ENCODE measurements at regions not wholly inside any gene's neighbourhood (a gene's known extent, or its start where the extent isn't known, plus 50 kb on each side); places are given as distances from the start of the nearest gene placed in this dataset.
"Not testable (repeated sequence)": the region's sequence is repeated elsewhere in the genome, so short reads cannot be mapped to it uniquely, and the experiment has no call there.

GRCh38 chr6:14277405-14277930, 159.9 kb downstream of the CD83 start:
- no peak for DNase-seq

GRCh38 chr6:14278006-14278405, 160.4 kb downstream of the CD83 start:
- DNase-seq: no peak

GRCh38 chr6:14278446-14278845, 160.9 kb downstream of the CD83 start:
- no peak for DNase-seq

- no peak for DNase-seq
Measured at GRCh38 chr6:14280006-14280510, 162.5 kb downstream of the CD83 start.

DNA sequence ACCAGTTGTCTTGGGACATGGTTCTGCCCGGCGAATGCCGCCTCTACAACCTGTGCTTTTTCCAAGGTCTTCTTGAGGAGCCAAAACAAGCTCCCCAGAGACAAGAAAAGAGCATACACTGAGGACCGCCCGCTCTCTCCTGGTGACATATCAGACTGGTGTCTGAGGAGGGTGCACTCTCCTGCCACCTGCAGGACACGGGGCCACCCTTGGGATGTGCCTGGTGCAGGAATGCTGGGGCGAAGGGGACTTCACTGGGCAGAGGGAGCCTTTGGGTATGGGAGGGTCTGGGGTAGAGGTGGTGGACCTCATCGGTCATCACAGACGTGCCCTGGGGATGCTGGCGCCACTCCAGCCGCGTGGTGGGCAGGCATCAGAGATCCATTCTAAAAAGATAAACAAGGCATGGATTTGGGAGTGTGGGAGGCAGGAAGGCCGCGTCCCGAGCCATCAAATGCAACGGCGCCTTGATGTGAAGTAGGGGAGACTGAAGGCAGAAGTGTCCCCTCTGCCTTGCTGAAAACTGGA, 163.3 kb downstream of the CD83 start:
- DNase-seq: no peak

DNA sequence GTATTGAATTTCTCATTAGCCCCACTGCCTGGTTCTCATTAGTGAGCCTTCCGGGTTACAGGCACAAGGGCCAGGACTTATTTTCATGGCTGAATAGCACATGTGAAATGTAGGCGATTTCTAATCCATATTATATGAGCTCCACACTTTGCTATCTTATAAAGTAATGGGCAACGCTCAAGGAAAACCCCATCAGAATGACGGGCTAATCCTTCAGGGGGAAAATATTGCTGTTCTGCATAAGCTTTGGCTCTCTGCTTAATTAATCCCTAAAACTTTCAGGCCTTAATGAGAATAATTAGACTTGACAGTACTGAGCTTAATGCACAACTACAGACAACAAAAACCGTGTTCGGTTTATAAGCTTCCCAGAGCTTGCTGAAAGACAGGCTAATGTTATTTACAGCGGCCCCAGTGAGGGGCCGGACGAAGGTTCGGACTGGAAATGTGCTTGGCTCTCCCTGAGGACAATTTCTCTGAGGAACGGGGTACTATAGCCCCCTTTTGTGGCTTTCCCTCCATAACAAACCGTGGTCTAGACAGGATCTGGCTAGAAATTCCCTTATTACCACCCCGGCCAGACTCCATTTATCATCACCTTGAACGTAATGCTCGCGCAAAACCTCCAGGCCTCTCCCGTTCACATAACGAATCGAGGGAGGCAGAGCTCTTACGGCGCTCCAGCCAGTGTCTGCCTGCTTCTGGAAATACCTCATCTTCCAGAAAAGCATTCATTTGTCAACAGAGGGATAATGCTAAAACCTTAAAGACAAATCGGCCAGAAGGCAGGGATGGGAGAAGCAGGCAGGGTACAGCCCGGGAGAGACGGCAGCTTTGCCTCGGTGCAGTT, 164.5 kb downstream of the CD83 start:
- DNase-seq: no peak

DNA sequence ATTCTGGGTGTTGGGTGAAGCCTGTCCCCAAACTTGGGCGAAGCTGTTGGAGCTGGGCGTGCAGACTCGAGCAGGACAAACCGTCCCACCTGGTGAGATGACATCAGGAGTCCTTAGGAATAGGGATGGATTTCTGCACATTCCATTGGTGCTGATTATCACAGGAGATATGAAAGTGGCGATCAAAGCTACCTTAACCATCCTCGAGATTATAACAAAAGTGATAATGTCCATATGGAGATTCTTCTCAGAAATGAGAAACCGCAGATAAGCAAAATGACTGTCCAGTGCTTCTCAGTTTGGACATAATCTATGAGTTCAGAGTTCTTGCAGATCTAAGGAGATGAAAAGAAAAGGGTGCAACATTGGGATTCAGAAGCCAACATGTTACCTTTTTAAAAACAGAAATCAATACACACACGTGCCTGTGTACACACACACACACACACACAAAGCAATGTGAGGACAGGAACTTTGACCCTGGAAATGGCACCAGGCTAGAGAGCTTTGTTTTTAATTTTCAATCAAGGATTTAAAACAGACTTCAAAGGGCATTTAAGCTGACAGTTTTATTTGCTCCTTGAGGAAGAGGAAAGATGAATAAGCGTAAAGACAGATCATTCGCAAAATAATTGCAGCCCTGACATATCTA, 165.4 kb downstream of the CD83 start:
- DNase-seq: no peak

DNA sequence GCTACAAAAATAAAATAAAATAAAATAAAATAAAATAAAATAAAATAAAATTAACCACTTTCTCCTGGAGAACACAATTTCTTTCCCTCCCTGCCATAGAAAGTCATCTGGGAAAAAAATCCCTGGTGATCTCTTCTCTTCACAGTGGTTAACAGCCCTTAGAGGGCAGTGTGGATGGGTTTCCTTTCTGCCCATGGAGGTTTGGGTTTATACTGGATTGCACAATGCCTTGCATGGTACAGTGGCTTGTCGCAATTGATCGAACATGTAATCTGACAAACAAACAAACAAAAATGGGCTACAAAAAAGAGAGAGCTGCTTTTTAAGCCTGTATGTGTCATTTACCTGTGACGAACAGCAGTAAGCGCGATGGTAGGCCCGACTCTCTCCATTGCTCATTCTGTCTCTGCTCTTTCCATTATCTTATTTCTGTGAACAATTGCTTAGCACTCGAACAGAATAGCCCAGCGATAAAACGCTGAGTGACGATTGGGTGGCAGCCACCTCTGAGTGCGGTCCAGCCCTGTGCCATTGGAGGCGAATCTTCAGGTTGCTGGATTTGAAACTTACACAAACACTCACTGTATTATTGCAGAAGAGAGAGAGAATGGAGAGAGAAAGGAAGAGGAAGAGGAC, 166.1 kb downstream of the CD83 start:
- DNase-seq: no peak

GRCh38 chr6:14284969-14285590, 167.5 kb downstream of the CD83 start:
- no peak for DNase-seq

GRCh38 chr6:14286144-14286543, 168.6 kb downstream of the CD83 start:
- no peak for DNase-seq

GRCh38 chr6:14286634-14287428, 169.3 kb downstream of the CD83 start:
- no peak for DNase-seq

DNA sequence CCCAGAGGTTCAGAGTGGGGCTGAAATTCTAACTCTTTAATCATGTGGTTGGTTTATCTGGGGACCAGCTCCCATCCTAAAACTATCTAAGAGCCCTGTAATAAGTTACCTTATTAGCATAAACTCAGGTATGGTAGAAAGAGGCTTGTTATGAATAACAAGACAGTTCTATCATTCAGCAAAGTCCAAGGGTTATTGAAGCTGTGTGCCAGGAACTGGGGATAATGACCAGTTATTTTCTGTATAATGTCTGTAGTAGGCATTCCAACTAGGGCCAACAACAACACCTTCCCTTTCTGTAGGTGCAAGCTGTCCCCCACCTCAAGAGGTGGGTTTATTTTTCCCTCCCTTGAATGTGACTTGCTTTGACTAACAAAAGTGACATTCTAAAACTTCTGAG, 170.1 kb downstream of the CD83 start:
- DNase-seq: no peak

DNA sequence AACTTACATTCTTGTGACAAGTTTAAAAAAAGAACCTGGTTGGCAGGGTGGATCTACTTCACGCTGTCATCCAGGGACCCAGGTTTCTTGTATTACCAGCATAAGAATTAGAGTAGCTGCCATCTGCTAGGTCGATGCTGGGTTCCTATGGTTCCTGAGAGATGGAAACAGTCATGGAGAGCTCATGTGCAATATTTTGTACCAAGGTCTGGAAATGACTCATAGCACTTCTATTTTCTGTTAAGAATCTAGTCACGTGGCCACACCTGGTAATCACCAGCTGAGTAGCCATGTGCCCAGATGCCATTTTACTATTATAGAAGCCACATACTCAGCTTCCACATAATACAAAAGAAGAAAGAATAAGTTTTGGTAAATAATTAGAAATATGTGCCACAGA, 171.3 kb downstream of the CD83 start:
- DNase-seq: no peak

GRCh38 chr6:14290041-14290771, 172.6 kb downstream of the CD83 start:
- no peak for DNase-seq

GRCh38 chr6:14290772-14291330, 173.3 kb downstream of the CD83 start:
- no peak for DNase-seq

- DNase-seq: no peak
Measured at GRCh38 chr6:14291331-14291730, 173.8 kb downstream of the CD83 start.

- DNase-seq: no peak
Measured at GRCh38 chr6:14292119-14292518, 174.5 kb downstream of the CD83 start.

DNA sequence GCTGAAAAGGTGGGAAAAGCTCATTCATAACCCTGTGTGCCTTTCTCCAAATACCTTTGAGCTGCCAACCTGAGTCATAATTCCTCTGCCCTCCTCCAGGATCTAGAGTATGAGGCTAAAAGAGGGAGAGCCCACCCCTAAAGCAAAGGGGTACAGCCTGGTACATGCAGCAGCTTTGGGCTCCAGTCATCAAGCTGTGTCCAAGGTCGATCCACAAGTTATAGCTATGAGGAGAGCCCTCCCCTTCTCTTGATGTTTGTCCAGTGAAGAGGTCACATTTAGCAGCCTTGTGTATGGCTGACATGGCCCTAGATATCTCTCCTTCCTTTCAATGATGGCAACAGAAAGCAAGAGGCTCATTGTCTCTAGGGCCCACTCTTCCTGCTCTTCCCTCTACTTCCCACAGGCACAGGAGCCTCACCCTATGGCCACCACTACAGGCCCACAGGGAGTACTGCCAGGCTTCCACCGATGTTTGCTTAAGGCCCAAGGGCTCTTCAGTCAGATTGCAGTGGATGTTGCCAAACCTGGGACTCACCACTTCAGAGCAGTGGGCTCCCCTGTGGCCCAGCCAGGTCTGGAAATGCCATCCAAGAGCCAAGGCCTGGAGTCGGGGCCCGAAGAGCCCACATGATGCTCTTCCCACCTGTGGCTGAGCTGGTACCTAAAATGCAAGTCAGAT, 176.8 kb downstream of the CD83 start:
- DNase-seq: no peak

DNA sequence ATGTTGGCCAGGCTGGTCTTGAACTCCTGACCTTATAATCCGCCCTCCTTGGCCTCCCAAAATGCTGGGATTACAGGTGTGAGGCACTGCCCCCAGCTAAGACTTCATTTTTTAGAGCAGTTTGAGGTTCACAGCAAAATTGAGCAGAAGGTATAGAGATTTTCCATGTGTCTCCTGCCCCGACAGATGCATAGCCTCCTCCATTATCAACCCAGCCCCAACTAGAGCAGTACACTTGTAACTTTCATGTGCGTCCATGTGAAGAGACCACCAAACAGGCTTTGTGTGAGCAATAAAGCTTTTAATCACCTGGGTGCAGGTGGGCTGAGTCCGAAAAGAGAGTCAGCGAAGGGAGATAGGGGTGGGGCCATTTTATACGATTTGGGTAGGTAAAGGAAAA, 179.1 kb downstream of the CD83 start:
- not testable (repeated sequence) for DNase-seq

DNA sequence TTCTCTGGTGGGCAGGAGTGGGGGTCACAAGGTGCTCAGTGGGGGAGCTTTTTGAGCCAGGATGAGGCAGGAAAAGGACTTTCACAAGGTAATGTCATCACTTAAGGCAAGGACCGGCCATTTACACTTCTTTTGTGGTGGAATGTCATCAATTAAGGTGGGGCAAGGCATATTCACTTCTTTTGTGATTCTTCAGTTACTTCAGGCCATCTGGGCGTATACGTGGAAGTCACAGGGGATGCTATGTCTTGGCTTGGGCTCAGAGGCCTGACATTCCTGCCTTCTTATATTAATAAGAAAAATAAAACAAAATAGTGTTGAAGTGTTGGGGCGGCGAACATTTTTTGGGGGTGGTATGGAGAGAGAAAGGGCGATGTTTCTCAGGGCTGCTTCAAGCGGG, 179.5 kb downstream of the CD83 start:
- DNase-seq: not testable (repeated sequence)

All from NCI-H2107 (cell line).